ENCODE measurements at regions not wholly inside any gene's neighbourhood (a gene's known extent, or its start where the extent isn't known, plus 50 kb on each side); places are given as distances from the start of the nearest gene placed in this dataset.

- TF ChIP-seq, protein P1, sequence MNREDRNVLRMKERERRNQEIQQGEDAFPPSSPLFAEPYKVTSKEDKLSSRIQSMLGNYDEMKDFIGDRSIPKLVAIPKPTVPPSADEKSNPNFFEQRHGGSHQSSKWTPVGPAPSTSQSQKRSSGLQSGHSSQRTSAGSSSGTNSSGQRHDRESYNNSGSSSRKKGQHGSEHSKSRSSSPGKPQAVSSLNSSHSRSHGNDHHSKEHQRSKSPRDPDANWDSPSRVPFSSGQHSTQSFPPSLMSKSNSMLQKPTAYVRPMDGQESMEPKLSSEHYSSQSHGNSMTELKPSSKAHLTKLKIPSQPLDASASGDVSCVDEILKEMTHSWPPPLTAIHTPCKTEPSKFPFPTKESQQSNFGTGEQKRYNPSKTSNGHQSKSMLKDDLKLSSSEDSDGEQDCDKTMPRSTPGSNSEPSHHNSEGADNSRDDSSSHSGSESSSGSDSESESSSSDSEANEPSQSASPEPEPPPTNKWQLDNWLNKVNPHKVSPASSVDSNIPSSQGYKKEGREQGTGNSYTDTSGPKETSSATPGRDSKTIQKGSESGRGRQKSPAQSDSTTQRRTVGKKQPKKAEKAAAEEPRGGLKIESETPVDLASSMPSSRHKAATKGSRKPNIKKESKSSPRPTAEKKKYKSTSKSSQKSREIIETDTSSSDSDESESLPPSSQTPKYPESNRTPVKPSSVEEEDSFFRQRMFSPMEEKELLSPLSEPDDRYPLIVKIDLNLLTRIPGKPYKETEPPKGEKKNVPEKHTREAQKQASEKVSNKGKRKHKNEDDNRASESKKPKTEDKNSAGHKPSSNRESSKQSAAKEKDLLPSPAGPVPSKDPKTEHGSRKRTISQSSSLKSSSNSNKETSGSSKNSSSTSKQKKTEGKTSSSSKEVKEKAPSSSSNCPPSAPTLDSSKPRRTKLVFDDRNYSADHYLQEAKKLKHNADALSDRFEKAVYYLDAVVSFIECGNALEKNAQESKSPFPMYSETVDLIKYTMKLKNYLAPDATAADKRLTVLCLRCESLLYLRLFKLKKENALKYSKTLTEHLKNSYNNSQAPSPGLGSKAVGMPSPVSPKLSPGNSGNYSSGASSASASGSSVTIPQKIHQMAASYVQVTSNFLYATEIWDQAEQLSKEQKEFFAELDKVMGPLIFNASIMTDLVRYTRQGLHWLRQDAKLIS (CRISPR knock-in tag; IDR thresholded peaks at IDR 0.05; ENCODE audit: borderline replicate concordance) = no peak
- no peak for TF ChIP-seq FOXP1 (CRISPR knock-in tag; IDR thresholded peaks at IDR 0.05; ENCODE audit: borderline replicate concordance)
- no peak for TF ChIP-seq CTCF (IDR thresholded peaks at IDR 0.05)
- TF ChIP-seq JUN (CRISPR knock-in tag; IDR thresholded peaks at IDR 0.05) = no peak
- TF ChIP-seq FOXP4 (CRISPR knock-in tag; IDR thresholded peaks at IDR 0.05) = no peak
- no peak for TF ChIP-seq CREB1 (CRISPR knock-in tag; IDR thresholded peaks at IDR 0.05)
- TF ChIP-seq, protein P2, sequence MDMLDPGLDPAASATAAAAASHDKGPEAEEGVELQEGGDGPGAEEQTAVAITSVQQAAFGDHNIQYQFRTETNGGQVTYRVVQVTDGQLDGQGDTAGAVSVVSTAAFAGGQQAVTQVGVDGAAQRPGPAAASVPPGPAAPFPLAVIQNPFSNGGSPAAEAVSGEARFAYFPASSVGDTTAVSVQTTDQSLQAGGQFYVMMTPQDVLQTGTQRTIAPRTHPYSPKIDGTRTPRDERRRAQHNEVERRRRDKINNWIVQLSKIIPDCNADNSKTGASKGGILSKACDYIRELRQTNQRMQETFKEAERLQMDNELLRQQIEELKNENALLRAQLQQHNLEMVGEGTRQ (CRISPR knock-in tag; IDR thresholded peaks at IDR 0.05) = no peak
Observed at GRCh38 chr12:127271776-127272175, 995.2 kb upstream of the TMEM132C start.
